ENCODE measurements at regions not wholly inside any gene's neighbourhood (a gene's known extent, or its start where the extent isn't known, plus 50 kb on each side); places are given as distances from the start of the nearest gene placed in this dataset.

- no peak for DNase-seq (ENCODE audit: low read depth)
- TF ChIP-seq CTCF (conservative IDR thresholded peaks at IDR 0.05; ENCODE audit: control insufficient read depth, insufficient read depth, low read depth, low read length) = no peak
- H3K4me3 ChIP-seq (ENCODE audit: control insufficient read depth, low read depth, low read length) = no peak overlapping the region
These were observed 58.2 kb upstream of the HDAC4 start for GRCh38 chr2:239459056-239459455.

GRCh38 chr2:239457586-239458445 is 57.0 kb upstream of the HDAC4 start:
- no peak for DNase-seq (ENCODE audit: low read depth)
- TF ChIP-seq CTCF (conservative IDR thresholded peaks at IDR 0.05; ENCODE audit: control insufficient read depth, insufficient read depth, low read depth, low read length) = no peak
- no peak overlapping the region for H3K4me3 ChIP-seq (ENCODE audit: control insufficient read depth, low read depth, low read length)

- no peak for TF ChIP-seq CTCF (conservative IDR thresholded peaks at IDR 0.05; ENCODE audit: control insufficient read depth, insufficient read depth, low read depth, low read length)
- H3K4me3 ChIP-seq (ENCODE audit: control insufficient read depth, low read depth, low read length) = no peak overlapping the region
- DNase-seq (ENCODE audit: low read depth) = no peak
These were observed 56.1 kb upstream of the HDAC4 start for GRCh38 chr2:239456940-239457339.

GRCh38 chr2:239455436-239456203 is 54.8 kb upstream of the HDAC4 start:
- H3K4me3 ChIP-seq (ENCODE audit: control insufficient read depth, low read depth, low read length) = no peak overlapping the region
- no peak for DNase-seq (ENCODE audit: low read depth)
- no peak for TF ChIP-seq CTCF (conservative IDR thresholded peaks at IDR 0.05; ENCODE audit: control insufficient read depth, insufficient read depth, low read depth, low read length)

- no peak for TF ChIP-seq CTCF (conservative IDR thresholded peaks at IDR 0.05; ENCODE audit: control insufficient read depth, insufficient read depth, low read depth, low read length)
- no peak for DNase-seq (ENCODE audit: low read depth)
- no peak overlapping the region for H3K4me3 ChIP-seq (ENCODE audit: control insufficient read depth, low read depth, low read length)
These were observed 53.7 kb upstream of the HDAC4 start for GRCh38 chr2:239454507-239454906.
